Activated CD4-positive, alpha-beta T cell treated with anti-CD3 and anti-CD28 coated beads, Interleukin-2, amount 10 ng/mL, durations not matched to agents 24 days and 14 days (primary cell): ENCODE measurements at regions not wholly inside any gene's neighbourhood (a gene's known extent, or its start where the extent isn't known, plus 50 kb on each side); places are given as distances from the start of the nearest gene placed in this dataset.
"Not testable (repeated sequence)": the region's sequence is repeated elsewhere in the genome, so short reads cannot be mapped to it uniquely, and the experiment has no call there.

Experiments
- DNase-seq: peaks from one replicate; pipeline ENCODE4 v3.0.0; 2022
- H3K27ac Mint-ChIP-seq: one replicate; pipeline ENCODE4 v1.8.0; 2022; ENCODE audit warnings: mild to moderate bottlenecking, mixed read lengths
- H3K27me3 Mint-ChIP-seq: one replicate; pipeline ENCODE4 v1.8.0; 2022; ENCODE audit warnings: mixed read lengths
- H3K36me3 Mint-ChIP-seq: one replicate; pipeline ENCODE4 v1.8.0; 2022; ENCODE audit warnings: low read depth, mild to moderate bottlenecking, mixed read lengths
- H3K4me1 Mint-ChIP-seq: one replicate; pipeline ENCODE4 v1.8.0; 2021; ENCODE audit warnings: mixed read lengths
- H3K4me3 Mint-ChIP-seq: one replicate; pipeline ENCODE4 v1.8.0; 2022; ENCODE audit warnings: mild to moderate bottlenecking, moderate library complexity, mixed read lengths
- H3K9me3 Mint-ChIP-seq: one replicate; pipeline ENCODE4 v1.8.0; 2021; ENCODE audit warnings: mixed read lengths
- intact Hi-C: fragments of 100-400 bp; cut with micrococcal nuclease; formaldehyde crosslinking; loops from one replicate; pipeline ENCODE4 v1.15.1; 2023

DNA sequence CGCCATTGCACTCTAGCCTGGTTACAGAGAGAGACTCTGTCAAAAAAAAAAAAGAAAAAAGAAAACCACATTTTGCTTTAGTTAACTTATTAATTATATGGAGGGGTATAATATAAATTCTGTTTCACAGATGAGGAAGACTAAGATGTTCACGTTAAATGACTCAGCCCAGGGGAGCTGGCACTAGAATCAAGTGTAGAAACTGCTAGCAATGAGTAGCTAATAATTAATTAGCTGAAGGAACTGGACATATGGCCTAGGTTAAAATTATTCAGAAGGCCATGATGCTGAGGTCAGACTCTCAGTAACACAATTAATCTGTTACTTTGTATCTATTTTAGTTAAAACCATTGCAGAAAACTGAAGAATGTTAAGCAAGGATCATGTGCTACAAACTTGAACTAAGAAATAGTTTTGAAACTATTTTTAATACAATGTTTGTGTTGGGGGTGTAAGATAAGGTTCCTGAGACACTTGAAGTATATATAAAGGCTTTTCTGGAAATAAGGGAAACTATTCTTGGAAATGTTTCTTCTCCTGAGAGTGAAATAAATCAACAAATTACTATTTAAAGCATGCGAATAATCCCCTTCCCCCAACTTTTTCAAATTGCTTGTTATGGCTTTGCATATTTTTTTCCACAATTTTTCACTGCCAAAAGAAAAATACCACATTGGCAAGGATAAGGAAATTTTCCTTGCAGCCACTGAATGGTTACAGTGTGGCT, 589.3 kb downstream of the SOX5 start:
- no peak overlapping the region for H3K27ac Mint-ChIP-seq
- no peaks in the 10 kb centered on the region for H3K27me3 Mint-ChIP-seq
- intact Hi-C loops, result no loop called here
- no peak overlapping the region for H3K4me3 Mint-ChIP-seq
- H3K36me3 Mint-ChIP-seq, result no peaks in the 10 kb centered on the region
- H3K9me3 Mint-ChIP-seq, result peaks cover 4% of the 10 kb centered on the region
- H3K4me1 Mint-ChIP-seq, result no peaks in the 10 kb centered on the region
- no peak for DNase-seq

DNA sequence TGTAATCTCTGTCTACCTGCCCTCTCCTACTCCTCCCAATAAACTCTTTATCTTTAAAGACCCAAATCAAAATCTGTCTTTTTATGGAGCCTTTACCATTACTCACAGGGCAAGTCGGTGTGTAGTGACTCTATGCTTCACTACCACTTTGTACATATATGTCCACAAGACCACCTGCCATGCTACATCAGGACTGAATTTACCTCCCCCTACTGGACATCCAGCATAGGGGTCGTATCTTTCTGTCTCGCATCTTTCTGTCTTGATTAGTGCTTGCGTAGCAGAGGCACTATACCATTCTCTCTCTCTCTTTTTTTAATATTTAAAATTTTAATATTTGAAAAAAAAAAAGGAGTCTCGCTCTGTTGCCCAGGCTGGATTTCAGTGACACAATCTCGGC, 587.5 kb downstream of the SOX5 start:
- H3K27ac Mint-ChIP-seq, result no peak overlapping the region
- peaks cover under 1% of the 10 kb centered on the region for H3K9me3 Mint-ChIP-seq
- H3K4me1 Mint-ChIP-seq, result no peaks in the 10 kb centered on the region
- H3K4me3 Mint-ChIP-seq, result no peak overlapping the region
- no peak for DNase-seq
- H3K27me3 Mint-ChIP-seq, result no peaks in the 10 kb centered on the region
- intact Hi-C loops, result no loop called here
- no peaks in the 10 kb centered on the region for H3K36me3 Mint-ChIP-seq

DNA sequence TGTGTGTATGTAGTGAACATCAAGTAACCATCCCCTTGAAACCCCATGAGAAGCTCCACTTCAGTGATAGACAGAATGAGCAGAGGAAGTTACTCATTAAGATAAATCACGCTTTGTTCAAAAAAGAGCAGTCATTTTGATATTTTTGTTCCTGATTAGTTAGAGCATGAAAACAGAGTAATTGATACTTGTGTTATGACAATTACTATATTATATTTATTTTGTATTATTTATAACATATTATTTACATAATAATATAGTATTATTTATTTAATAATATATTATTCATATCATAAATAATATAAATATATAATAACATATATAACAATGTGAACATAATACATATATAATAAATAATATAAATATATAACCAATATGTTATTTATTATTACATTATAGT, 580.9 kb downstream of the SOX5 start:
- no peaks in the 10 kb centered on the region for H3K36me3 Mint-ChIP-seq
- H3K4me1 Mint-ChIP-seq, result no peaks in the 10 kb centered on the region
- H3K9me3 Mint-ChIP-seq, result peaks cover 3% of the 10 kb centered on the region
- no peak for DNase-seq
- no peak overlapping the region for H3K27ac Mint-ChIP-seq
- H3K27me3 Mint-ChIP-seq, result no peaks in the 10 kb centered on the region
- H3K4me3 Mint-ChIP-seq, result no peak overlapping the region
- intact Hi-C loops, result no loop called here

- Mint-ChIP-seq H3K4me1 (no peaks in the 10 kb centered on the region), H3K9me3 (peaks cover 9% of the 10 kb centered on the region)
Observed at GRCh38 chr12:23375621-23376020, 573.8 kb downstream of the SOX5 start.

DNA sequence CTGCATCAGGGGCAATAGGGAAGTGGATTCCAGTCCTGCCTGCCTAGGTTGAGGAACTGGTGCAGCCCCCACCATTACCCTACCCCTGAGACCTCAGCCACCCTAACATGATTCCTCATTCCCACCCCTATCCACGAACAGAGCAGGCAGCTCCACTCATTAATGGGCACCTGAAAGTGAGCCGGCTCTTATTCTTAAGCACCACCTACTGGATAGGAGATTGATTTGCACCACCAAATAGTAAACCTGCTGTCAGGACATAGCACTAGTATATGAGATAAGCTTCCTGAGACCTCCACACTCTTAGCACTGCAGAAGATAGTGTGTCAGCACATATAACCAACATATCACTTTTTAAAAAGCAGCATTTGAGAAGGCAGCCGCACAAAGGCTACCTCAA, 573.2 kb downstream of the SOX5 start:
- Mint-ChIP-seq H3K27ac (no peak overlapping the region), H3K36me3 (no peaks in the 10 kb centered on the region), H3K4me3 (no peak overlapping the region), H3K27me3 (no peaks in the 10 kb centered on the region), H3K4me1 (no peaks in the 10 kb centered on the region), H3K9me3 (peaks cover 9% of the 10 kb centered on the region)
- no peak for DNase-seq
- intact Hi-C loops, result no loop called here

More at GRCh38 chr12:23375621-23376020, 573.8 kb downstream of the SOX5 start:
- H3K27ac Mint-ChIP-seq, result no peak overlapping the region
- no peaks in the 10 kb centered on the region for H3K36me3 Mint-ChIP-seq
- intact Hi-C loops, result no loop called here
- no peak overlapping the region for H3K4me3 Mint-ChIP-seq
- no peak for DNase-seq
- no peaks in the 10 kb centered on the region for H3K27me3 Mint-ChIP-seq

GRCh38 chr12:23380419-23381100, 568.9 kb downstream of the SOX5 start:
- intact Hi-C loops, result no loop called here
- no peaks in the 10 kb centered on the region for H3K27me3 Mint-ChIP-seq
- no peak overlapping the region for H3K4me3 Mint-ChIP-seq
- no peak for DNase-seq
- H3K27ac Mint-ChIP-seq, result no peak overlapping the region
- no peaks in the 10 kb centered on the region for H3K4me1 Mint-ChIP-seq
- H3K9me3 Mint-ChIP-seq, result peaks cover 5% of the 10 kb centered on the region
- H3K36me3 Mint-ChIP-seq, result no peaks in the 10 kb centered on the region

DNA sequence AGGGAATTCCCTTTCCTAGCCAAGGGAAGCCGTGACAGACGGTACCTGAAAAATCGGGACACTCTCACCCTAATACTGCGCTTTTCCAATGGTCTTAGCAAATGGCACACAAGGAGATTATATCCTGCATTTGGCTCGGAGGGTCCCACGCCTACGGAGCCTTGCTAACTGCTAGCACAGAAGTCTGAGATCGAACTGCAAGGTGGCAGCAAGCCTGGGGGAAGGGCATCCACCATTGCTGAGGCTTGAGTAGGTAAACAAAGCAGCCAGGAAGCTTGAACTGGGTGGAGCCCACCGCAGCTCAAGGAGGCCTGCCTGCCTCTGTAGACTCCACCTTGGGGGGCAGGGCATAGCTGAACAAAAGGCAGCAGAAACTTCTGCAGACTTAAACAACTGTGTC, 560.6 kb downstream of the SOX5 start:
- H3K4me1 Mint-ChIP-seq, intact Hi-C loops, H3K27ac Mint-ChIP-seq, H3K27me3 Mint-ChIP-seq, DNase-seq, H3K36me3 Mint-ChIP-seq, H3K4me3 Mint-ChIP-seq: not testable (repeated sequence)
- peaks cover 15% of the 10 kb centered on the region for H3K9me3 Mint-ChIP-seq

- intact Hi-C loops, H3K4me3 Mint-ChIP-seq: not testable (repeated sequence)
Observed at GRCh38 chr12:23389315-23389714, 560.2 kb downstream of the SOX5 start.

GRCh38 chr12:23399402-23399933, 550.0 kb downstream of the SOX5 start:
- no peaks in the 10 kb centered on the region for H3K4me1 Mint-ChIP-seq
- no peak overlapping the region for H3K4me3 Mint-ChIP-seq
- H3K36me3 Mint-ChIP-seq, result no peaks in the 10 kb centered on the region
- no peak overlapping the region for H3K27ac Mint-ChIP-seq
- no peaks in the 10 kb centered on the region for H3K27me3 Mint-ChIP-seq
- intact Hi-C loops, result no loop called here
- DNase-seq, result no peak
- no peaks in the 10 kb centered on the region for H3K9me3 Mint-ChIP-seq

More at GRCh38 chr12:23389315-23389714, 560.2 kb downstream of the SOX5 start:
- H3K4me1 Mint-ChIP-seq, H3K27ac Mint-ChIP-seq, H3K36me3 Mint-ChIP-seq, DNase-seq, H3K27me3 Mint-ChIP-seq: not testable (repeated sequence)
- H3K9me3 Mint-ChIP-seq, result peaks cover 15% of the 10 kb centered on the region

- no peaks in the 10 kb centered on the region for H3K36me3 Mint-ChIP-seq
- no peaks in the 10 kb centered on the region for H3K4me1 Mint-ChIP-seq
- intact Hi-C loops, result no loop called here
- no peak for DNase-seq
- no peak overlapping the region for H3K27ac Mint-ChIP-seq
- no peaks in the 10 kb centered on the region for H3K27me3 Mint-ChIP-seq
- H3K9me3 Mint-ChIP-seq, result peaks cover 4% of the 10 kb centered on the region
- no peak overlapping the region for H3K4me3 Mint-ChIP-seq
Observed at GRCh38 chr12:23415180-23415579, 534.3 kb downstream of the SOX5 start.

DNA sequence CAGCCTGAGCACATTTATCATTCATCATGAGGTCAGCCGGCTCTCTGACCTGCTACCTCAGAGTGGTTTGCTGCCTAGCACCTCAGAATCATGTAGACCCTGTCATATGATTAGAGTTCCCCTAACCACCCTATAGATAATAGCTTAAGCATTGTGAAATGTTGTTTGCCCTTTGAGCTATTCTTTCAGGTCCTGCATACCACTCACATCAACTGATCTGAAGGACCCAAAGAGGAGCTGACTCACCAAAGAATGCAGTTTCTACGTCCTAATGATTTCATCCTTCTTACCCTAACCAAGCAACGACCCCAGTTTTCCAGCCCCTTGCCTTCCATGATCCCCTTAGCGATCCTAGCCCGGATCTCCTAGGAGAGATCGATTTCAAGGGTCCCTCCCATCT, 527.9 kb downstream of the SOX5 start:
- intact Hi-C loops, result no loop called here
- Mint-ChIP-seq H3K9me3 (peaks cover 8% of the 10 kb centered on the region), H3K4me3 (no peak overlapping the region), H3K4me1 (no peaks in the 10 kb centered on the region), H3K36me3 (no peaks in the 10 kb centered on the region), H3K27me3 (no peaks in the 10 kb centered on the region), H3K27ac (no peak overlapping the region)
- DNase-seq, result no peak

- Mint-ChIP-seq H3K27me3 (no peaks in the 10 kb centered on the region), H3K9me3 (peaks cover 8% of the 10 kb centered on the region), H3K36me3 (no peaks in the 10 kb centered on the region), H3K4me3 (no peak overlapping the region), H3K27ac (no peak overlapping the region), H3K4me1 (no peaks in the 10 kb centered on the region)
- intact Hi-C loops, result no loop called here
- DNase-seq, result no peak
Observed at GRCh38 chr12:23423097-23423687, 526.3 kb downstream of the SOX5 start.

DNA sequence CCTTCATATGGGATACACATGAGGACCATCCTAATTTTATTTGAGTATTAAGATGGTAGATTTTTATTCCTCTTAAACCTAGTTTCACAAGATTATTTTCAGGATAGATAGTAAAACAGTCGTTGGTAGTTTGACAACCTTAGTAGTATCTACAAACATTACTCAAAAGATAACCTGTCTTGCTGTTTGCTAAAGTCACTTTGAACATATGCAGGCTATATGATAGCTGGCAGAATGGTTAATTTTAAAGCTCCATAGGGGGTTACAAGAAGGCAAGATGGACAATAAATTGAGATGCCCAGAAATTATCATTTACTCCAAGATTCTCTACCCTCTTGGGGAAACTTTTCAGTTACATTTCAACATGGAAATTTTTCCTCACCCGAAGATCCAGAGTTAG, 525.7 kb downstream of the SOX5 start:
- intact Hi-C loops, result no loop called here
- Mint-ChIP-seq H3K36me3 (no peaks in the 10 kb centered on the region), H3K27ac (no peak overlapping the region)

GRCh38 chr12:23424685-23425084, 524.8 kb downstream of the SOX5 start:
- Mint-ChIP-seq H3K27me3 (no peaks in the 10 kb centered on the region), H3K4me3 (no peak overlapping the region)
- no peak for DNase-seq

More for the DNA sequence above, 525.7 kb downstream of the SOX5 start:
- no peak for DNase-seq
- Mint-ChIP-seq H3K4me1 (no peaks in the 10 kb centered on the region), H3K4me3 (no peak overlapping the region), H3K27me3 (no peaks in the 10 kb centered on the region), H3K9me3 (peaks cover 8% of the 10 kb centered on the region)

More at GRCh38 chr12:23424685-23425084, 524.8 kb downstream of the SOX5 start:
- peaks cover 8% of the 10 kb centered on the region for H3K9me3 Mint-ChIP-seq
- intact Hi-C loops, result no loop called here
- H3K4me1 Mint-ChIP-seq, result no peaks in the 10 kb centered on the region
- H3K27ac Mint-ChIP-seq, result no peak overlapping the region
- no peaks in the 10 kb centered on the region for H3K36me3 Mint-ChIP-seq
